Heart left ventricle (tissue), 16 donors: ENCODE measurements at regions not wholly inside any gene's neighbourhood (a gene's known extent, or its start where the extent isn't known, plus 50 kb on each side); places are given as distances from the start of the nearest gene placed in this dataset.
A peak's percentile ranks its signal among the peaks of the same experiment; 100 is the strongest.

ENCODE experiments used
- ATAC-seq, 4 donors: fragments of 200-7000 bp; cut with Tn5 transposase; one replicate each; pipeline ENCODE4 v1.9.1; 2020 to 2022; ENCODE audit warnings: moderate library complexity in 4 of 4, mild to moderate bottlenecking in 3 of 4, moderate number of reproducible peaks in 1 of 4
- DNase-seq, 5 donors: peaks; one replicate each; pipeline ENCODE4 v3.0.0-alpha.2; 2020
- H3K27ac ChIP-seq, 12 donors: fragments of 200-600 bp; sonication (generic) in 4 of 12; one replicate each; pipeline versions ENCODE4 v1.5.0 to v1.8.0; 2016 to 2022; ENCODE audit warnings: mild to moderate bottlenecking in 2 of 12
- H3K27me3 ChIP-seq, 9 donors: fragments of 200-600 bp; sonication (generic) in 2 of 9; one replicate each; pipeline versions ENCODE4 v1.5.1 to v1.8.0; 2016 to 2022; ENCODE audit warnings: mild to moderate bottlenecking in 3 of 9
- H3K36me3 ChIP-seq, 9 donors: fragments of 200-600 bp; sonication (generic) in 2 of 9; one replicate each; pipeline versions ENCODE4 v1.5.0 to v1.8.0; 2018 to 2022; ENCODE audit warnings: mild to moderate bottlenecking in 2 of 9
- H3K4me1 ChIP-seq, 12 donors: fragments of 200-600 bp; sonication (generic) in 4 of 12; one replicate each; pipeline versions ENCODE4 v1.5.0 to v1.8.0; 2016 to 2022; ENCODE audit warnings: mild to moderate bottlenecking in 3 of 12
- H3K4me3 ChIP-seq, 12 donors: fragments of 200-600 bp; sonication (generic) in 4 of 12; one replicate each; pipeline versions ENCODE4 v1.5.0 to v1.8.0; 2017 to 2022; ENCODE audit warnings: mild to moderate bottlenecking in 9 of 12, moderate library complexity in 4 of 12
- H3K9me3 ChIP-seq, 12 donors: fragments of 200-600 bp; sonication (generic) in 4 of 12; one replicate each; pipeline versions ENCODE4 v1.5.0 to v1.8.0; 2016 to 2022; ENCODE audit warnings: mild to moderate bottlenecking in 1 of 12
- POLR2A ChIP-seq, 2 donors: fragments of 450-650 bp; IDR thresholded peaks; one replicate each; pipeline ENCODE4 v1.6.1; 2017; ENCODE audit warnings: antibody characterized with exemption in 2 of 2, mild to moderate bottlenecking in 2 of 2, moderate library complexity in 2 of 2
- WGBS, 4 donors: extraction: QIAGEN DNeasy Blood & Tissue Kit in 2 of 4; methylation state at CpG; one replicate each; pipeline versions ENCODE4 v1.1.5 to v1.1.7; 2013 to 2018; 5-methylcytosine and 5-hydroxymethylcytosine counted together
- intact Hi-C, 10 donors: fragments of 100-400 bp; cut with DNase I; formaldehyde crosslinking; loops; one replicate each; pipeline versions ENCODE4 v1.11.1 to v1.14.2; 2022
- TF ChIP-seq, protein P1 (sequence below), 12 donors: fragments of 200-600 bp; sonication (generic) in 4 of 12; IDR thresholded peaks; one replicate each; pipeline versions ENCODE4 v1.5.0 to v1.8.0; 2018 to 2022; ENCODE audit warnings: antibody characterized with exemption in 12 of 12, mild to moderate bottlenecking in 5 of 12
- donor health status: ischemic (EF 13 %, LVEDD 7.1; RV severe dilation, severe dysfunction).
- donor health status: healthy with polysubstance abuse.
- donor health status: DM: no; HTN: yes; CAD: no.
- donor health status: DM: no; HTN: no; CAD: no.
- donor health status: ischemic (EF 25% LVEDD 6.9; RV normal size, moderate dysfunction).
- donor health status: ischemic (EF 25% LVEDD 5.7; RV mildly dilated, moderate dysfunction).
- donor health status: healthy.
- donor health status: DM: yes; HTN: yes; CAD: no.
- donor health status: ischemic (EF 35%, LVEDD 5.7; RV mildly dilated, moderate dysfunction).
- donor health status: nonischemic (EF 11% LVEDD 7.7; RV severe dilation, severe dysfunction).
- donor health status: DM: yes; HTN: yes; CAD: no.
- donor health status: PGD.
- donor health status: ischemic (EF 29% LVEDD 5.4; RV normal size, mild dysfunction).
- donor health status: nonischemic (EF 23%, LVEDD 6.1; RV moderate dilation, normal function).

DNA sequence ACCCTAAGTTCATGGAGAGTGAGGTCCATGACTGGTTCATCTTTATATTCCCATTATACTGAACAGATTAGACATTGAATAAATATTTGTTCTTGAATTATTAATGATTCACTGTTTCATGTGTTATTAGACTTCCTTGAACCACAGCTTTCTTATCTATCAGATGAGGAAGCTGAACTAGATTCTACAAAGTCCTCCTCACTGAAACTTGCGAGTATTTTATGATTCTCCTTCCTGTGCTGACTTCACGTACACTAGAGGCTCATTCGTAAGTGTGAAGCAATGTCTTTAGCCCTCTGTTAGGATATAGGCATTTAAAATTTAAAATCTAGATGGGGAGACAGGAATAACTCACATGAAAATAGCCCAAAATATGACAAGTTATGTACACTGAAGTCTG is 95.6 kb upstream of the IRF2BP2 start:
- TF ChIP-seq, protein P1, sequence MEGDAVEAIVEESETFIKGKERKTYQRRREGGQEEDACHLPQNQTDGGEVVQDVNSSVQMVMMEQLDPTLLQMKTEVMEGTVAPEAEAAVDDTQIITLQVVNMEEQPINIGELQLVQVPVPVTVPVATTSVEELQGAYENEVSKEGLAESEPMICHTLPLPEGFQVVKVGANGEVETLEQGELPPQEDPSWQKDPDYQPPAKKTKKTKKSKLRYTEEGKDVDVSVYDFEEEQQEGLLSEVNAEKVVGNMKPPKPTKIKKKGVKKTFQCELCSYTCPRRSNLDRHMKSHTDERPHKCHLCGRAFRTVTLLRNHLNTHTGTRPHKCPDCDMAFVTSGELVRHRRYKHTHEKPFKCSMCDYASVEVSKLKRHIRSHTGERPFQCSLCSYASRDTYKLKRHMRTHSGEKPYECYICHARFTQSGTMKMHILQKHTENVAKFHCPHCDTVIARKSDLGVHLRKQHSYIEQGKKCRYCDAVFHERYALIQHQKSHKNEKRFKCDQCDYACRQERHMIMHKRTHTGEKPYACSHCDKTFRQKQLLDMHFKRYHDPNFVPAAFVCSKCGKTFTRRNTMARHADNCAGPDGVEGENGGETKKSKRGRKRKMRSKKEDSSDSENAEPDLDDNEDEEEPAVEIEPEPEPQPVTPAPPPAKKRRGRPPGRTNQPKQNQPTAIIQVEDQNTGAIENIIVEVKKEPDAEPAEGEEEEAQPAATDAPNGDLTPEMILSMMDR (IDR thresholded peaks at IDR 0.05): no peak
- no peak for TF ChIP-seq POLR2A (IDR thresholded peaks at IDR 0.05)
- no peak for ATAC-seq
- H3K4me3 ChIP-seq: no peak overlapping the region
- intact Hi-C loops: loop anchor here in 2 of 10 donors (10.0 kb wide), 1 partner anchor 211 kb away; no protein-coding TSS in a partner anchor
- H3K4me1 ChIP-seq: peaks cover 0 to 51% (median 9%) of the 10 kb centered on the region in 12 donors
- H3K9me3 ChIP-seq: no peaks in the 10 kb centered on the region
- no peak for DNase-seq
- peak overlapping the region in 1 of 12 donors; percentile 38 for H3K27ac ChIP-seq
- WGBS, 4 donors: 82 to 89% (median 87%) methylated on average over 3 of the region's 3 CpGs
- no peaks in the 10 kb centered on the region for H3K27me3 ChIP-seq
- H3K36me3 ChIP-seq: no peaks in the 10 kb centered on the region

DNA sequence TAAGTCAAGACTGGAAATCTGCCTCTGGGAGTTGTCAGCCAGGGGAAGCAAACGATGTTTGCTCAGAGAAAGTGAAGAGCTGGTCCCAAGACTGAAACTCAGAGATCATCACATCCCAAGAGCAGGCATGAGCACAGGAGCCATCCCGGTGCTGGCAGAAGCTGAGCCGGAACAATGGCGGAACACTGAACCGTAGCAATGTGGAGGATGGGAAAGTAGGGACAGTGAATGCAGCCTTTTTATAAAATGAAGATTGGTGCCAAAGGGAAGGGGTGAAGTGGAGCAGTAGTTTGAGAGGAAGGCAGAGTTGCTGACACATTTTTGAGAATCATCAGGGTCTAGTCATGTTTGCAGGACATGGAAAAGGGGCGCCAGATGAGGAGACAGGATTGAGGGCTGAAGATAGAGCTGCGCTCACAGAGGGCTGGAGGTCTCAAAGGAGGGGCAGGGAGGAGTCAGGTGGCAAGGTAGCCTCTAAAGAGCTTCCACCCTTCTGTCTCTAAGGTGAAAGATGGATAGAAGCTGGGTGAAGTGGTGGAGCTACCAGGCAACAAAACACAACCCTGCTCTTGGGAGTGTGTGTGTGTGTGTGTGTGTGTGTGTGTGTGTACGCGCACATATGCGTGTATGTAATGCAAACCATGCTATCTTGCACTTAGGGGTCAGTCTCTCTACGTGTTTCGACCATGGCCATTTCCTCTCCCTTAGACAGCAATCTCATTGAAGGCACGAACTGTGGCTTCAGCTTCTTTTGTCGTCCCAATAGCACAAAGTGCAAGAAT is 94.3 kb upstream of the IRF2BP2 start:
- Histone ChIP-seq H3K27ac (no peak overlapping the region), H3K36me3 (no peaks in the 10 kb centered on the region), H3K27me3 (no peaks in the 10 kb centered on the region), H3K4me1 (peaks cover 0 to 55% (median 18%) of the 10 kb centered on the region in 12 donors), H3K9me3 (no peaks in the 10 kb centered on the region), H3K4me3 (no peak overlapping the region)
- intact Hi-C loops: loop anchor here in 2 of 10 donors (10.0 kb wide), 1 partner anchor 209 kb away; no protein-coding TSS in a partner anchor
- WGBS, 4 donors: 95 to 97% (median 96%) methylated on average over 14 of the region's 14 CpGs
- no peak for DNase-seq
- TF ChIP-seq, protein P1 (IDR thresholded peaks at IDR 0.05): no peak
- TF ChIP-seq POLR2A (IDR thresholded peaks at IDR 0.05): no peak
- ATAC-seq: no peak

DNA sequence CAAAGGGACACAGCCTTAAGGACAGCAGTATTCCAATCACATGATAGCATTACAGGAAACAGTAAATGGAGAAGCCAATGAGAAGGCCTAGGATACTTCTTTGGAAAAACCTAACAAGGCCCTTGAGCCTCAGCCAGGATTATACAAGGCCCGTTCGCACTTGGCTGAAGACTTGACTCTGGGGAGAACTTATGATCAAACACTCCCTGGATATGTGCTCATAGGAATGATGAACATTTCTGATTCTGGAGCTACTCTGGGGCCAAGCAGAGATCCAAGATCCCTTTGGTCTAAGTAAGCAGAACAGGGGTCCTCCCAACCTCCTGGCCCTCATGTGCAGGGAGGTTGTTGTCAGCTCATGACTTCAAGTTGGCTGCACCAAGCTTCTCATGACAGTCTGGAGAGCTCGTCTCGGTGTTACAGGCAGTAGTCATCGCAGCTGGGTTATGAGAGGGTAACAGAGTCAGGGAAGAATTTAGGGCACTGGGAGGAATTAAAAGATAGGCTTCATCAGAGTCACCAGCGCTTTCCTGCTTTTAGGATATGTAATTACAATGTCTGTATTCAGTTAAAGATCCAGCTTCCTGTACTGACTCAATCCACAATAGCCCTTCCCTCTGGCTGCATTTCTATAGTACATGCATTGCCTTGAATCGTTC is 92.5 kb upstream of the IRF2BP2 start:
- TF ChIP-seq, protein P1 (IDR thresholded peaks at IDR 0.05): no peak
- no peak for TF ChIP-seq POLR2A (IDR thresholded peaks at IDR 0.05)
- H3K4me1 ChIP-seq: peaks cover 0 to 45% (median 18%) of the 10 kb centered on the region in 12 donors
- no peaks in the 10 kb centered on the region for H3K9me3 ChIP-seq
- ATAC-seq (peak; percentile 63 to 86 (median 81)), DNase-seq (peak in 3 of 5 donors; percentile 55 to 74 (median 61))
- 55 to 67% (median 57%) methylated on average over 7 of the region's 7 CpGs for WGBS, 4 donors
- no peak overlapping the region for H3K4me3 ChIP-seq
- peak overlapping the region in 10 of 12 donors; percentile 5 to 85 (median 47) for H3K27ac ChIP-seq
- intact Hi-C loops: loop anchor here in 2 of 10 donors (10.0 kb wide), 1 partner anchor 208 kb away; no protein-coding TSS in a partner anchor
- no peaks in the 10 kb centered on the region for H3K27me3 ChIP-seq
- H3K36me3 ChIP-seq: no peaks in the 10 kb centered on the region
